Natural killer cell (primary cell): ENCODE measurements at regions not wholly inside any gene's neighbourhood (a gene's known extent, or its start where the extent isn't known, plus 50 kb on each side); places are given as distances from the start of the nearest gene placed in this dataset.

Experiments
- ATAC-seq, 3 donors: fragments of 150-1000 bp in 2 of 3; fragments of 200-7000 bp in 1 of 3; cut with Tn5 transposase; 1 replicate in 1 of 3; 2 replicates in 2 of 3; pipeline ENCODE4 v1.10.0; 2021; ENCODE audit warnings: mild to moderate bottlenecking in 2 of 3, moderate library complexity in 2 of 3
- DNase-seq, 2 donors: peaks; one replicate each; pipeline versions ENCODE4 v3.0.0 to v3.0.0-alpha.2; 2013 to 2021; ENCODE audit warnings: mixed read lengths in 1 of 2
- H3K27ac ChIP-seq: one replicate; pipeline ENCODE4 v1.5.1; 2013; ENCODE audit warnings: mild to moderate bottlenecking, low read length
- H3K27me3 ChIP-seq: one replicate; pipeline ENCODE4 v1.6.1; 2013; ENCODE audit warnings: low read length; ENCODE audit not compliant: control insufficient read depth, insufficient read depth
- H3K36me3 ChIP-seq: one replicate; pipeline ENCODE4 v1.6.1; 2013; ENCODE audit warnings: low read length; ENCODE audit not compliant: control insufficient read depth, insufficient read depth
- H3K4me1 ChIP-seq: one replicate; pipeline ENCODE4 v1.6.1; 2013; ENCODE audit warnings: low read length; ENCODE audit not compliant: control insufficient read depth, insufficient read depth
- H3K4me3 ChIP-seq: one replicate; pipeline ENCODE4 v1.5.1; 2013; ENCODE audit warnings: low read length
- H3K9me3 ChIP-seq: one replicate; pipeline ENCODE4 v1.6.1; 2013; ENCODE audit warnings: low read length; ENCODE audit not compliant: control insufficient read depth, insufficient read depth
- H3K27ac Mint-ChIP-seq, 2 donors: one replicate each; pipeline ENCODE4 v1.8.0; 2022; ENCODE audit warnings: mild to moderate bottlenecking in 2 of 2, mixed read lengths in 2 of 2, moderate library complexity in 1 of 2
- H3K27me3 Mint-ChIP-seq, 2 donors: one replicate each; pipeline ENCODE4 v1.8.0; 2022; ENCODE audit warnings: low read depth in 2 of 2, mixed read lengths in 2 of 2
- H3K36me3 Mint-ChIP-seq: one replicate; pipeline ENCODE4 v1.8.0; 2022; ENCODE audit warnings: mixed read lengths
- H3K4me1 Mint-ChIP-seq, 2 donors: one replicate each; pipeline ENCODE4 v1.8.0; 2022; ENCODE audit warnings: mixed read lengths in 2 of 2
- H3K4me3 Mint-ChIP-seq: one replicate; pipeline ENCODE4 v1.8.0; 2022; ENCODE audit warnings: mild to moderate bottlenecking, moderate library complexity, mixed read lengths
- H3K9me3 Mint-ChIP-seq, 2 donors: one replicate each; pipeline ENCODE4 v1.8.0; 2022; ENCODE audit warnings: mixed read lengths in 2 of 2
- CTCF ChIP-seq: fragments of 200-600 bp; IDR thresholded peaks from one replicate; pipeline ENCODE4 v1.8.0; 2022; ENCODE audit warnings: antibody characterized with exemption
- WGBS: methylation state at CpG from one replicate; pipeline ENCODE4 v1.1.7; 2013; ENCODE audit warnings: missing lambda C conversion rate; ENCODE audit not compliant: insufficient coverage; 5-methylcytosine and 5-hydroxymethylcytosine counted together
- intact Hi-C: fragments of 100-400 bp; cut with micrococcal nuclease; formaldehyde crosslinking; loops from one replicate; pipeline ENCODE4 v1.14.2; 2022

GRCh38 chr3:20776286-20776685 is 590.3 kb upstream of the SGO1 start:
- peaks cover 24% of the 10 kb centered on the region for H3K9me3 ChIP-seq
- Mint-ChIP-seq H3K27me3 (no peaks in the 10 kb centered on the region), H3K4me3 (no peak overlapping the region), H3K9me3 (peaks cover 9 to 27% of the 10 kb centered on the region in 2 donors), H3K27ac (no peak overlapping the region), H3K36me3 (peaks cover 23% of the 10 kb centered on the region), H3K4me1 (no peaks in the 10 kb centered on the region)
- DNase-seq (no peak), ATAC-seq (no peak)
- WGBS = 0% methylated on average over 1 of the region's 1 CpG
- no peak overlapping the region for H3K27ac ChIP-seq
- H3K4me3 ChIP-seq = no peak overlapping the region
- no peak for TF ChIP-seq CTCF
- no peaks in the 10 kb centered on the region for H3K36me3 ChIP-seq
- H3K4me1 ChIP-seq = no peaks in the 10 kb centered on the region
- intact Hi-C loops = no loop called here
- no peaks in the 10 kb centered on the region for H3K27me3 ChIP-seq

GRCh38 chr3:20773320-20773984 is 587.4 kb upstream of the SGO1 start:
- Mint-ChIP-seq H3K4me1 (no peaks in the 10 kb centered on the region), H3K4me3 (no peak overlapping the region), H3K36me3 (peaks cover 22% of the 10 kb centered on the region), H3K27me3 (no peaks in the 10 kb centered on the region), H3K27ac (no peak overlapping the region), H3K9me3 (peaks cover 12 to 27% of the 10 kb centered on the region in 2 donors)
- DNase-seq (no peak), ATAC-seq (no peak)
- Histone ChIP-seq H3K4me1 (no peaks in the 10 kb centered on the region), H3K4me3 (no peak overlapping the region), H3K27ac (no peak overlapping the region), H3K36me3 (no peaks in the 10 kb centered on the region), H3K27me3 (no peaks in the 10 kb centered on the region), H3K9me3 (peaks cover 3% of the 10 kb centered on the region)
- WGBS = 97% methylated on average over 5 of the region's 5 CpGs
- intact Hi-C loops = no loop called here
- no peak for TF ChIP-seq CTCF

GRCh38 chr3:20772869-20773268 is 586.9 kb upstream of the SGO1 start:
- Mint-ChIP-seq H3K36me3 (peaks cover 26% of the 10 kb centered on the region), H3K27me3 (no peaks in the 10 kb centered on the region), H3K27ac (no peak overlapping the region), H3K4me3 (no peak overlapping the region), H3K9me3 (peaks cover 13 to 28% of the 10 kb centered on the region in 2 donors), H3K4me1 (no peaks in the 10 kb centered on the region)
- no peaks in the 10 kb centered on the region for H3K27me3 ChIP-seq
- H3K9me3 ChIP-seq = peaks cover 3% of the 10 kb centered on the region
- ATAC-seq = no peak
- no peak for TF ChIP-seq CTCF
- H3K4me1 ChIP-seq = no peaks in the 10 kb centered on the region
- intact Hi-C loops = no loop called here
- no peaks in the 10 kb centered on the region for H3K36me3 ChIP-seq
- no peak overlapping the region for H3K27ac ChIP-seq
- H3K4me3 ChIP-seq = no peak overlapping the region
- DNase-seq = no peak

- Histone ChIP-seq H3K4me1 (no peaks in the 10 kb centered on the region), H3K27me3 (no peaks in the 10 kb centered on the region), H3K4me3 (no peak overlapping the region), H3K9me3 (peaks cover 3% of the 10 kb centered on the region), H3K36me3 (no peaks in the 10 kb centered on the region), H3K27ac (no peak overlapping the region)
- TF ChIP-seq CTCF = no peak
- no peak for ATAC-seq
- H3K4me3 Mint-ChIP-seq = no peak overlapping the region
- no peaks in the 10 kb centered on the region for H3K4me1 Mint-ChIP-seq
- H3K27ac Mint-ChIP-seq = no peak overlapping the region
- peaks cover 13 to 28% of the 10 kb centered on the region in 2 donors for H3K9me3 Mint-ChIP-seq
- no peak for DNase-seq
- peaks cover 18% of the 10 kb centered on the region for H3K36me3 Mint-ChIP-seq
- intact Hi-C loops = no loop called here
- WGBS = 64% methylated on average over 3 of the region's 4 CpGs
- H3K27me3 Mint-ChIP-seq = no peaks in the 10 kb centered on the region
Measured at GRCh38 chr3:20769430-20769829, 583.4 kb upstream of the SGO1 start.
